Hematopoietic multipotent progenitor cell treated with erythropoietin and hydrocortisone succinate and interleukin-3 and kit ligand, for 8 days (in vitro differentiated cells): ENCODE measurements at regions not wholly inside any gene's neighbourhood (a gene's known extent, or its start where the extent isn't known, plus 50 kb on each side); places are given as distances from the start of the nearest gene placed in this dataset.

Source experiments
- DNase-seq: peaks from one replicate; pipeline ENCODE4 v3.0.0-alpha.2; 2015

DNA sequence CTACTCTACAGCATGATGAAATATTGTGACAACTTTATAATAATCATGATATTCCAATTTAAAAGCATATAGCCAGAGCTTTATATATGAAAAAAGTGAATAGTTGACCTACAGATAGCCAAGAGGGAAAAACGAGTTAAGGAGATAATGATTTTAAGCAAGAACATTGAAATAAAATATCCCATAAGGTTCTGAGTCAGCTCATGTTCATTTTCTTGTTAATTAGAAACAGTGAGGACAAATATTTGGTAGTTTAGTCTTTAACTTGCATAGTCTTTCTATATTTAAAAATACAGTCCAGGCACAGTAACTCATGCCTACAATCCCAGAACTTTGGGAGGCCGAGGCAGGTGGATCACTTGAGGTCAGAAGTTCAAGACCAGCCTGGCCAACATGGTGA lies 55.8 kb upstream of the CDH6 start:
- DNase-seq = no peak

DNA sequence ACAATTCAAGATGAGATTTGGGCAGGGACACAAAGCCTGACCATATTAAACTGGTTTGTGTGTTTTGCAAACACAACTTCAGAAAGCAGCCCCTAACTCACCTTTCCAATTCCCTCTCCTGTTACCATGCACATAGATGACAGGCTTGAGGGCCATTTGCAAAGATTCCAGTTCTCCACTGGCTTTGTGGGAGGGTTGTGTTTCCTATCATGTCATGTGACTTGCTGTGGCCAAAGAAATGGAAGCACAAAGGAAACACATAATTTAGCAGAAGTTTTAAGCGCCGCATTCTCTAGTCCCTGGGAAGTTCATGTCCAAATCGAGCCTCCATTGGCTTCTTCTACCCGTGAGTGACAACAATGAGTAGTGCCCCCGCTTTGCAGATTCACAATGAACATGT lies 57.9 kb upstream of the CDH6 start:
- DNase-seq = no peak

DNA sequence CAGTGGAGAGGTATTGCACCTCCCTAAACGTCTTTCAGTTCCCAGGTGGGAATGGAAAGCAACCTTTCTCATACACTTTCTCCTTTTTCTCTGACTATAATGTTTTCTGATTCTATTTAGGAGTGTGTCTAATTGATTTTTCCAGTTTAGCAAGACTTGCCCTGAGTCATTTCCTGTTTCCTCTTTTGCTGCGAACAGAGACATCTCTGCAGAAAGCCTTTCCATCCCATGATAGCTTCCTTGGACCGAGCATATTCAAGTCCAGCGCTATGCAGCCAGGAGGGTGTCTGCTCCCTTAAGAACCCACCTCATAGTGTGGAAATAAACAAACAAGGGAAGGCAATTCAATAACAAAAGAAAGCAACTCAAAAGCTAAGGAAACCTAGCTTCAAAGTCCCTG lies 60.0 kb upstream of the CDH6 start:
- no peak for DNase-seq

DNA sequence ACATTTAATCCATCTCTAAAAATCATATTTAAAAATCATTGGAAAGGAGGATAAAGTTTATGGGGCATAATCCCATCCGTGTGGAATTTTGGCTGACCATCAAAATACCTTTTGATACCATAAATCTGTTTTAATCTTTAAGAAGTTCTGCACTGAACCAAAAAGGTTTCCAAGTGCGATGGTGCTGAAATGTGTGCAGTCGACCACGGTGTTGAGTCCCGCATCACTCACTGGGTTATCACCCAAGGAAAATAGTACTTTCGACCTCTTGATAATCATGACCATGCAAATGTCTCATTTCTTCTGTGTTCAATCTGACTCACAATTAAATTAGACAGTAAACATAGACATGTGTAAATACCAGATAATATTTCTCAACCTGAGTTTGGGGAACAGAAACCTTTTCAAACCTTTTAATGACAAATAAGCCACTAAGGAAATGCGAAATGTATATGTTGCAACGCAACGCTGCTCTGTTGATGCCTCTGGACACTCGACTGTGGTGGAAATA lies 62.0 kb upstream of the CDH6 start:
- no peak for DNase-seq

DNA sequence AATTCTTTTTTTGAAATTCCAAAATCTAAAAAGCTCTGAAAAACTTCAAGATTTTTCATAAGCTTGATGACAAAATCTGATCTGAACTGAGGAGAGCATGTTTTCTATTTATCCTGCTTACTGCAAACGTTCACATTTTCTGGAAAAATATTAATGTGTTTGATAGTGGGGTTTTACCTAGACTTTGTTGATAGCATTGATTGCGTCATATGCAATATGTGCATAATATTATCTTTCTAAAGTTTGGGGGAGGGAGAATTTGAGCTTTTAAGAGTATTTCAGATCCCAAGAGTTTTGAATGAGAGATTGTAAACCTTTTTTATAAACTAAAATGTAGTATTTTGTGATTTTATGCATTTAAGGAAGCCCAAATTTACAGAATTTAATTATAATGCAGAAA lies 62.8 kb upstream of the CDH6 start:
- DNase-seq = no peak

DNA sequence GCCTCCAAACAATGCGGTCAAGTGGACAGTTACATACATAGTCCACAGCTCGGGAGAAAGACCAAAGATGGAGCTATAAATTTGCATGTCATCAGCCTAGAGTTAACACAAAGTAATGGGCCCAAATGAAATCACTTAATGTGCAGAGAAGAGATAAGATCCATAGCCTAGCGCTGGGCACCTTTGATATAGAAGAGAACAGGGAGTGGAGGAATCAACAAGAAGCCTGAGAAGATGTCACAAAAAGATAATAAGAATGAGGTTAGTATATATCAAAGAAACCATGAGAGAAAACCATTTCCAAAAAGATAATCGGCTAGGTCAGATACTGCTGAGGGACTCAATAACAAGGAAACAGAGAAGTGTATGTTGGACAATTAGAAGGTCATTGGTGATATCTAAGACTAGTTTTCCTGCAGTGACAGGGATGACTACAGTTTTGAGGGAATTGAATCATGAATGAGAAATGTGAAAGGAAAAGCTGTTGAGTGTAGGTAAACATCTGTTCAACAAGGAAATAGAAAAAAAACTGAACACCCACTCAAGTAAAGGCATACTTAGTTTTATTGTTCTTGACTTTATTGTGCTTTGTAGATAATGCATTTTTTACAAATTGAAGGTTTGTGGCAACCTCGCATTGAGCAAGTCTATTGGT lies 68.7 kb upstream of the CDH6 start:
- DNase-seq = peak; percentile 81

DNA sequence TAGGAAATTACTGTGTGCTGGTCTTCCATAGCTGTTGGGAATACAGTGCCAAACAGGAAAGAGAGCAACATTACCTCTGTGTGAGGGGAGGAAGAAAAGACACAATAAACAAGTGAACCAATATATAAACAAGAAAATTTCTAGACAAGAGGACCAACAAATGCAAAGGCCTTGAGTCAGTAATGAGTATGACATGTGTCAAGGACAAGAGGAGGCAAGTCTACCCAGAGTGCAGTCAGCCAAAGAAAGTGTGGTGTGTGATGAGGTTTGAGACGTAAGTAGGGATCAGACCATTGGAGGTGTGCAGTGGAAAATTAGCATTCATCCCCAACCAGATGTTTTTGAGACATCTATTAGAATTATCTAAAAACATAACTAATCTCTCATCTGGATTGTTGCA lies 69.5 kb upstream of the CDH6 start:
- DNase-seq = no peak

DNA sequence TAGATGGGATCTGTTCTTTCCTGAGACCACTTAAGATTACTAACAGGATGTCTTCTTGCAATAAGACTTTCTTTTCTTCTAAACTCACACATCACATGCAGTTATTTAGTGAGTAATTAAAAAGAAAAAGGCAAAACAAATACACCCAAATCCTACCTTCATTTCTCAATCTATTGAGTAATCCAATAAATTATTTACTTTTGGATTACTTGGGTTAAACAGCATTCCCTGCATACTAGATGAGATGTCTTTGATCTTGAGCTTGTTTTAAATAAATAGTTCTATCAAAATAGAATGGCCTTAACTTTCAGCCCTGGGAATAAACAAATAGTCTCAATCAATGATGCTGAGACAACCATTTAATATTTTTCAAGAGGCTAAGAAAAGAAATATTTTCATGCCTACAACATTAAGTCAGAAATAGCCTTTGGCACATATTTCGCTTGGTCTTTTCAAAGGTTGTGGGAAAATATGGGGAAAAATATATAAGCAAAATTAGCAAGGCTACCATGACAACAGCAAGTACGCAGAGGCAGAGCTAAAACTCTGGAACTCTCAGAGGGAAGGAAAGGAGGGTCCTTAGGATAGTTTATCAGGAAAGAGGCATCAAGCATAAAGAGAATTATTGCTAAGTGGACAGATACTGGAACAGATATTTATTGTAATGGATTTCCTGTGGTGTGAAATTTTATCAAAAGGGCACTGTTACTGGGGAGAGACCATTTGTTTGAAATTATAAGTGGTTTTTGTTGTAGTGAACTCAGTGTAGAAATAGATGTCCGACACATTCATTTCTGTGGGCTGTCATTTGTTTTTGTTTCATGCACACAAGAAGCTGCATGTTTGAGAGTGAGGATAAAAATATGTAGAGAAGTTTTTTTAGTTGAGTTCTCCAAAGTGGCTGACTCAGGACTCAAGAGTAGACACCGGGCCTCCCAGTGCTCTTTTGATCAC lies 70.2 kb upstream of the CDH6 start:
- no peak for DNase-seq

DNA sequence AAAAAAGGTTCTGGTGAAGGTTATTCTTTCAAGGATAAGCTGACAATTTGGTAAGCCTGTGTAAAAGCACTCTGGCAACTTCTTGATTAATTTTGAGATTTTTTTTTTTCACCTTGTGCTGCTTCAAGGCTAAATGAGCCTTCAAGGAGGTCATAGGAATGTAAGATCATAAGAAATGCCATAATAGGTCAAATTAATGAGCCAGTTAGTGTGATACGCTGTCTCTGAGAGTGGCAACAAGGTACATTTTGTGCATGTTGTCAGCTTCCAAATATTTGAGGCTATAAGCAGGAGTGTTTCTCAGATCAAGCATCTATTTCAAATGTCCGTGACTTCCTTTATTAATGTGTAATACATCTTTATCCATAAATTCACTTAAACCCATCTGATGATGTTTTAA lies 72.3 kb upstream of the CDH6 start:
- DNase-seq = no peak

DNA sequence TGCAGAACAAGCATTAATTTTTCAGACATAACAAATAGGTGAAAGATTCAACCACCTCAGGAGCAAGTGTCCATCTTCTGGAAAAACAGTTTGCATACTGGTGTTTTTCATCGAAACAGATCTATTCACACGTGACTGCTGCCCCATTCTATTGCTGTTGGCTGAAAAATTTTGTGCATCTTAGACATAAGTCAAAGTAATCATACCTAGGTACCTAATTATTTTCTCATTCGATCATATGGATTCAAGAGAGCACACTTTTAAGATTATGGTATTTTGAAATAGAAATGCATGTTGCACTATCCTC lies 72.9 kb upstream of the CDH6 start:
- DNase-seq = no peak

DNA sequence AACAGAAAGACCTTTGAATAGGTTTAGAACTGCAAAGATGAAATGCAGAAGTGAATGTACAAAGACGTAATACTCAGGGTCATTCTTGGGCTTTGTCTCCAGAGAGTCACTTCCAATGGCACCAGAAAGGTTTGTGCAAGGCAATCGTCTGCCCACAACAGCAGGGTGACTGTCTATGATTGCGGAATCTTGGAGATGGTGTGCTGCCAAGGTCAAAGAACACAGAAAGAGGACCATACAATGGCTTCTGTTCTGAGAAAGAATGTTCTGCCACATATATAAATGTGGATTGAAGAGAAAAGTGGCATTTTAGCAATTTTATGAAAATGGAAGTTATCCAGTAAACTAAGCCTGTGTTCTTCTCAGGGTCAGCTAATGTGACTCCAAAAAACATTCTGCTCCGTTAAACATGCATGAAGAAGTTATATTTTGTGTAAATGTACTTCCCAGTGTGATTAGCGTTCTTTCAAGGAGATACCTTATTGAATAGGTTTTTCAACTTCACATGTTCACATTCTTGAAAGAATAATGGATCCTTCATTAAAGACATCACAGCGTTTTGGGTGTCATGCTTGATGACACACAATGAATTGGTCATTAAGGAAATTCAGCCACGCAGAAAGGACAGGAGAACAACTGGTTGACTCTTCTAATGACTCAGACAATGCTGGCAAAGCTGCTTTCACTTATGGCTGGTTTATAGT lies 73.4 kb upstream of the CDH6 start:
- DNase-seq = no peak

DNA sequence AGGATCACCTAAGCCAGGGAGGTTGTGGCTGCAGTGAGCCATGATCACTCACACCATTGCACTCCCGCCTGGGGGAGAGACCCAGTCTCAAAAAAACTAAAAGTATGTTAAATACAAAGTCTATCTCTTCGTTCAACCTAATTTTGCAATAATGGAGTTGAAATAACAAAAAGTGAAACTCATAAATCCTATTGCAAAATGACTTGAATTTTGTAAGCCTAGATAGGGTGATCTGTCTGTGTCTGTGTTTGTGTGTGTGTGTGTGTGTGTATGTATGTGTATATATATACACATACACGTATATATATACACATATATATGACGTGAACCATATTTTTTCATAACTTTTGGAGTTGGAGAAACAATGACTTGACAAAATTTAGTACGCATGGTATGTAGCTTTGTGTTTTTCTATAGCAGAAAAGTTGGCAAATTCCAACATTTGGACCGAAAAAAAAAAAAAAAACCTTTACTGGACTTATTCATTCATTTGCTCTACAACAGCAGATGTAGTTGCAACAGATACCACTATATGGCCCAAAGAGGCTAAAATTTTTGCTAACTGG lies 76.9 kb upstream of the CDH6 start:
- DNase-seq = no peak

DNA sequence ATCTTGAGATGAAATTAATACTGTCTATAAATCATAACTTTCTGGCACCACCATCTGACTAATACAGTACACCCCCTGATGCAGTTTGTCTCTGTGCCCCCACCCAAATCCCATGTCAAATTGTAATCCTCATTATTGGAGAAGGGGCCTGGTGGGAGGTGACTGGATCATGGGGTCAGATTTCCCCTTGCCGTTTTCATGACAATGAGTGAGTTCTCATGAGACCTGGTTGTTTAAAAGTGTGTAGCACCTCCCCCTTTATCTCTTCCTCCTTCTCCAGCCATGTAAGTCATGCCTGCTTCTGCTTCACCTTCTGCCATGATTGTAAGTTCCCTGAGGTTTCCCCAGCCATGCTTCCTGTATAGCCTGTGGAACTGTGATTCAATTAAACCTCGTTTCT lies 78.7 kb upstream of the CDH6 start:
- no peak for DNase-seq

DNA sequence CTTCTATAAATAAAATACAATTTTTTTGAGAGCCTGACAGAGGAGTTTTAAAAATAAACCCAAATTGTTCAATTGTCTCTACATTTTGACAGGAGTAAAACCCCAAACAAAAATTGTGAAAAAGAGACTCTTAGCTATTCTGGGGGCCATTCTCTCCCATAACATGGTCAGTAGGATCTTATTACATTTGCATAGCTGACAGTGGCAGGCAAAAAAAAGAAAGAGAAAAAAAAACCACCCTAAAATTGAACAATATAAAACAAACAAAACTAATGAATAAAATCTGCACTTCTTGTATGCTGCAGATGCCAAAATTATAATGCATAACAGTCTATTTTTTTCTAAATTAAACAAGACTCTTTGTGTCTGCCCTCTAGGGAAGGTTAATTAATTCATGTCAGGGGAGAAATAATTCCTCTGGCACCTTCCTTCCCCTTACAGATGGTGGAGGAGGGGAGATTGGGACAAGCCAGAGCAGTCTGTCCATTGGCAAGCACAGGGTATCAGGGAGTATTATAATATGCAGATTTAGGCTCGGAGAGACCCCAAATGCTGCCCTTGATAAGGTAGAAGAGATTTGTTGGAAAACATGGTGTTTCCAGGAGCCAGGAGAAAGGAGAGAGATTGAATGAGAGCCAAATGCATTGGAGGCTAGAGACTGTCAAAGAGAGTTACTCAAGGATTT lies 79.7 kb upstream of the CDH6 start:
- DNase-seq = no peak

DNA sequence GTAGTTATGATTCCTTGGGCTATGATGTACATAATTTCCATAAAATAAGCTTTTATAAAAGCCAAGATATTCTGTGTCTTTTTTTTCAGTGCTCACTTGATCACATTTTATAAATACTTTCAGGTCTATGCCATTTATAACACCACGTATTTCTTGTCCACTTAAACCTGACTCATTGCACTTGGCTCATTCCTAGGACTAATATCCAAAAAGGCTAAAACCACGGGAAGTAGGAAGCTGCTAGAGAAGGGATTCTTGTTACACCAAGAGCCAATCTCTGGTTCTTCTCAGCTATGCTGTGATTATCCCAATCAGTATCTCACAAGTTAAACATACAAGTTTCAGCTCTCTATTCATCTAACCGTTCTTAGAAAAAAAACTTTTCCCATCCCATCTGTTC lies 80.4 kb upstream of the CDH6 start:
- DNase-seq = no peak

DNA sequence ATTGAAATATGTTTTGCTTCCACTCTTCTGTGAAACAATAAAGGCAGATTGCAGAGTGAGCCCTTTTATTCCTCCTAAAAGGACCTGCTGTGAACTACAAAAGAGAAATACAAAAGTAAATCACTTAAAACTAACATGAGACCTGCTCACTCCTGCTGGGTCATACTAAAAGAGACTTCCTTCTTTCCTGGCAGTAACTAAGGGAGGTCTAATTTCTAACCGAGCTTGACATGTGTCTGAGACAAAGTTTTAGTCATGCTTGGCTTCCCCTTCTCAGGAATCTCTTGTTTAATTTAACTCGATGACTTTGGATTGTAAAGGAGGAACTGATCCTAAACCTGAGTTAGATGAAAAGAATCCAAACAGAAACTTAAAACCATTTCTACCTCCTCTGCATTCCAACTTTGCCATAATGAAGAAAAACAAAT lies 86.4 kb upstream of the CDH6 start:
- DNase-seq = no peak

DNA sequence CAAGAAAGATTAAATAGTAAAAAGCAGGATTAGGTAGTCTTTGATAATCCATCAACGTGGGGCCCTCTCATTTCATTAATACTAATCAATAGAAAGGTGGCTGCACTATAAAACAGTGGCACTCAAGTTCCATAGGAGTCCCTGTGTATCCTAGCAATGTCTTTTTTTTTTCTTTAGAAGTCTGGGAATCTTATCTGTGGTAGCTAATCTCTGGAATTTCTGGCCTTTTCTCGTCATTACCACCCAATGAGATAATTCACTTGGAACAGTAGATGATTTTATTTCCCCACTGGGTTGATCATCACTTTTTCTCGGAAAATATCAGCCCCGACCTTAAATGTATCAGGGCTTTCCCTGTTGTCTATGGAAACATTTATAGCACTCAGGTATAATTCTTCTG lies 86.8 kb upstream of the CDH6 start:
- DNase-seq = no peak

DNA sequence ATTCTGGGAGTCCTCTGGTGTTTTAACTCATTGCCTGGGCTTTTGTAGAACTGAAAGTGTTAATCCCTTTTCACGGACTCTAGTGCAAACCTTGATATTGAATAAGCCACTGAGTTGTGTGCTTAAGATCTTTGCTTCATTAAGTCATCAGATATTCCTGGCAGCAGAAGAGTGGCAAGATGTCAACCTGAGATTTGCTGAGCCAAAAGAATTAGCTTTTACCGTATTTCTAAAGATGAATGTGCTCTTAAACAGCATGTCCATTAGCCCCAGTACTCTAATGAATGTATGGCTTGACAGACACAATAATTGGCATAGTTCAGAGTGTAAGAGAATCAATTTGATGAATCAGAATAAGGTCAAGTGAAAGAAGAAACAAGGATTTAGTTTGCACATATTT lies 87.2 kb upstream of the CDH6 start:
- DNase-seq = no peak

DNA sequence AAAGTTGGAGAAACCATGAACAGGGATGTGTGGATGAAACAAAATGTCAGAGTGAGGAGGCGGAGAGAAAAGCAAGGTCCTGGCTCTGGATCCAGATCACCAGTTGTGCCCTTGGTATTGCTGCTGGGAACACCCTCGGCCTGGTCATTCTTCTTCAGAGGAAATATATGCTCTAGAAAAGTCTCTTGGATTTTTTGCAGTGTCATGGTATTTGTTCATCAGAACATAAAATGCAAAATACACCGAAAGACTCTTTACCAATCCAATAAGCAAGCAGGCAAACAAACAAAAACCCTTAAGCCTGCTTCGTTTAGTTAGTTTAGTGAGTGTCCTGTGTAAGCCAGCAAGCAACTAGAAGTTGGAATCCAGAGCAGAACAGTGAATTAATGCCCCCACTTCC lies 88.7 kb upstream of the CDH6 start:
- DNase-seq = no peak

DNA sequence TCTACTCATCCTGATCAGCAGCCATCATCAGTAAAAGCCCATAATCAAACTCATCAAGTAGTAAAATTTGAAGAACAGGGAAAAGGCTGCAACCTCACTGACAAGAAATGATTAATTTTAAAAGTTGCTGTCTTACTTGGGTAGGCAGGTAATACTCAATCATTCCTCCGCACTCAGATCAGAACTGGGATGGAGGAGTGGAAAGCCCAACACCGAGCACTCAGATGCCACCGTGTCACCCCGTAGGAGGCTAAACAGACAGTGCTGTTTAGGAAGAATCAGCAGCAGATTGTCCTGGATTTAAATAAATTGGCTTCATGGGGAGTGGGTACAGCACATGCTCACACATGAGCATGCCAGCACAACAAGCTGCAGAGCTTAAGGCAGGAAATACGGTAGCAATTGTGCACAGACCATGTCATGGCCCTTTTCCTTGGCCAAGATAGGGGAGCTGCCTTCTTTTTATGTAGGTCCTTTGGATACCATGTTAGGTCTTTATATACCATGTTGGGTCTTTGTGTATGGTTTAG lies 92.6 kb upstream of the CDH6 start:
- no peak for DNase-seq

DNA sequence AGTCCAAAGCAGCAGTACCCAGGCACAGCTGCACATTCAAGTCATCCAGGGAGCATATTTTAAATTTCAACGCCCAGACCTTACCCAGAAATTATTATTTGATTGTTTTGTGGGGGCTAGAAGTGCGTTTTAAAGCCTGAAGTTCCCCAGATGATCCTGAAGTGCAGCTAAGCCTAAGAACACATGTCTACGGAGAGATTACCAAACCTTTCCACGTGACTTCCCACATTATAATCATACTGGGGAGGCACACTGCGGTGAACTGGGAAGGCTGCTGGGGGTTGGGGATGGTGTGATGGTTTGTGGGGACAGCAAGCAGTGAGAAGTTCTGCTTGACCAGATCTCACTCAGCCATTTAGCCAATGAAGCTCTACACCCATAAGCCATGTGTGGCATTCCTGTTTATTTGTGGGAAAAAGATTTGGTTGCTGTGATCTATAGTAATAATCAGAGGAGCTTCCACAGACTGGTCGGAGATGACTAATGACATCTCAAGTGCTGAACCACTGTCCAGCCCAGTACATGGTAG lies 93.4 kb upstream of the CDH6 start:
- DNase-seq = no peak

DNA sequence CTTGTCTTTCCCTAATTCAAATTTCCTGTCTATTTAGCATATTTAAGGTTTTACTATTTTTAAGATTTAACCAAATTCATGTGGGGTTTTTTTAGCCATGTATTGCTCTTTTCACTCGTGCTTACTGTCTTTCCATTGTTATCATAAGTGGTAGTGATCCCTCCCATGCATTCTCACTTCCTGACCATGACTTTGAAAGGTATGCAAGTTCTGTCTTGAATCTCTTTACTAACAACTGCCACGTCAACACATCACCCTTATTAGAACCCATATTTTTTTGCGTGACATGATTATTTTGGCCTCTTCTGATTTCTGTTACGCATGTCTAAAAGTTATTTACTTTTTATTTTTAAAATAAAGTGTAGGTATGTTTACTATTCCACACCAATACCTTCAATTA lies 94.7 kb upstream of the CDH6 start:
- no peak for DNase-seq
